AG04450 (cell line): ENCODE measurements at regions not wholly inside any gene's neighbourhood (a gene's known extent, or its start where the extent isn't known, plus 50 kb on each side); places are given as distances from the start of the nearest gene placed in this dataset.

Experiments used
- CTCF ChIA-PET: fragments of 300-600, 350-600 bp; formaldehyde crosslinking; extraction: SDS; loops from one replicate; lab custom pipeline; 2022; ENCODE audit warnings: antibody characterized with exemption, inconsistent platforms; lab: Charles Lee
- POLR2A ChIA-PET: fragments of 350-600 bp; formaldehyde crosslinking; extraction: SDS; loops from one replicate; lab custom pipeline; 2021; ENCODE audit warnings: antibody characterized with exemption, inconsistent platforms; lab: Yijun Ruan, JAX
- DNase-seq: peaks from one replicate; pipeline ENCODE4 v3.0.0-alpha.2; 2011; ENCODE audit warnings: low read depth, low spot score
- H3K27ac ChIP-seq: one replicate; pipeline ENCODE4 v1.5.1; 2012; ENCODE audit warnings: low read depth, low read length, control low read depth
- H3K27me3 ChIP-seq: one replicate; pipeline ENCODE4 v1.6.0; 2012; ENCODE audit warnings: low read length; ENCODE audit not compliant: control insufficient read depth, insufficient read depth
- H3K4me3 ChIP-seq: 2 replicates; pipeline ENCODE4 v1.5.1; 2011; ENCODE audit warnings: mild to moderate bottlenecking, low read depth, low read length, control low read depth
- H3K9me3 ChIP-seq: 2 replicates; pipeline ENCODE4 v1.5.1; 2012; ENCODE audit warnings: low read length; ENCODE audit not compliant: control insufficient read depth, insufficient read depth
- TF ChIP-seq, protein P1 (sequence below): IDR thresholded peaks from 2 replicates; pipeline ENCODE4 v1.5.1; 2011; ENCODE audit warnings: low read depth, low read length, control low read depth, inconsistent platforms

DNA sequence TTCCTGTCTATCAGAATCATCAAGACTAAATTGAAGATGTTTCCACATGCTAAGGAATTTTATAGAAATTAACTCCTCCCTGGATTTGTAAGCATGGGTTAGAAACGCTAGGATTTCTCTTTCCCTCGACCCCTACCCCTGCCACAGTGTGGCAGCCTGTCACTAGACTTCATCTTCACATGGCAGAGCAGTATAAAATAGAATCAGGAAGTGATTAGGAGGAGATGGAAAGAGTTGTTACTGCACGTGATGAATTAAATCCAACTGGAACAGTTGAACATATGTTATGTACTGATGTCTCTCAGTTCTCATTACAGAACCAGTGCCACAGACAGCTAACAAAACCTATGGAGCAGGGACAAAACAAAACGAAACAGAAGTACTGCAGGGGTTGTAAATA is 130.0 kb upstream of the BNIP2 start:
- ChIA-PET POLR2A (no interaction called here), CTCF (no interaction called here)
- DNase-seq: no peak
- no peak overlapping the region for H3K27ac ChIP-seq
- H3K4me3 ChIP-seq: no peak overlapping the region
- TF ChIP-seq, protein P1, sequence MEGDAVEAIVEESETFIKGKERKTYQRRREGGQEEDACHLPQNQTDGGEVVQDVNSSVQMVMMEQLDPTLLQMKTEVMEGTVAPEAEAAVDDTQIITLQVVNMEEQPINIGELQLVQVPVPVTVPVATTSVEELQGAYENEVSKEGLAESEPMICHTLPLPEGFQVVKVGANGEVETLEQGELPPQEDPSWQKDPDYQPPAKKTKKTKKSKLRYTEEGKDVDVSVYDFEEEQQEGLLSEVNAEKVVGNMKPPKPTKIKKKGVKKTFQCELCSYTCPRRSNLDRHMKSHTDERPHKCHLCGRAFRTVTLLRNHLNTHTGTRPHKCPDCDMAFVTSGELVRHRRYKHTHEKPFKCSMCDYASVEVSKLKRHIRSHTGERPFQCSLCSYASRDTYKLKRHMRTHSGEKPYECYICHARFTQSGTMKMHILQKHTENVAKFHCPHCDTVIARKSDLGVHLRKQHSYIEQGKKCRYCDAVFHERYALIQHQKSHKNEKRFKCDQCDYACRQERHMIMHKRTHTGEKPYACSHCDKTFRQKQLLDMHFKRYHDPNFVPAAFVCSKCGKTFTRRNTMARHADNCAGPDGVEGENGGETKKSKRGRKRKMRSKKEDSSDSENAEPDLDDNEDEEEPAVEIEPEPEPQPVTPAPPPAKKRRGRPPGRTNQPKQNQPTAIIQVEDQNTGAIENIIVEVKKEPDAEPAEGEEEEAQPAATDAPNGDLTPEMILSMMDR: no peak
- H3K27me3 ChIP-seq: no peaks in the 10 kb centered on the region
- H3K9me3 ChIP-seq: no peaks in the 10 kb centered on the region

DNA sequence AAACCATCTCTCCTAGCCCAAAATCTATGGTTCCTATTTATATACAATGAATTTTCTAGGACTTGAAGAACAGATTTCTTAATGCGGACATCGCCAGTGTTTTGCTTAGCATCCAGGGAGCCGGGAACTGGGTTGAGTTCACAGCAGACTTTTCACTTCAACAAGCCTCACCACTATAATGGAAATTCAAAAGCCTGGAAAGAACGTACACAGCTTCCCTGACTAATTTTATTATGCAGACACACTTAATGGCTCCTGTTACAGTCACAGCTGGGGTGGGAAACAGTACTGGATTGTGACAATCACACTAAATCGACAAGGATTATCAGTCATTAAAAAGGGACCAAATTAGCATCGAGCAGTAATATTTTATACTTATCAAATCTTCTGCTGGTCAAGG is 129.2 kb upstream of the BNIP2 start:
- no peaks in the 10 kb centered on the region for H3K9me3 ChIP-seq
- no peak for DNase-seq
- TF ChIP-seq, protein P1: no peak
- no peaks in the 10 kb centered on the region for H3K27me3 ChIP-seq
- ChIA-PET CTCF (no interaction called here), POLR2A (no interaction called here)
- H3K4me3 ChIP-seq: no peak overlapping the region
- H3K27ac ChIP-seq: no peak overlapping the region

DNA sequence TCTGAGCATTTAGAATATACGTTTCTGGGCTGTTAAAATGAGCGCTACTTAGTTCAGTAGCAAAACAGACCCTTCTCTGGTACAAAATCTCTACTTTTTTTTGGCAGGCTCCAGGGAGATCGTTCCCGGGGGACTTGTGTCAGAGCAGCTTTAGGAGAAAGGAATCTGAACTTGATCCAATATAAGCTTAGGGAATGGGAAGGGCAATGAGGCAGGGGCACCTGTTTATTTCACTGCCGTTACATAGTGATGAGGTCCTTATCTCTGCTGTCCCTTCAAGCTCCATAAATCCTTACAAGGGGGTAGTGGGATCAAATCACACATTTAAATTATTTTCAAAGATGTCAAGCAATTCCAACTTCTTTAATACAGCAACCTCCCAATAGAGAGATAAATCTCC is 128.7 kb upstream of the BNIP2 start:
- H3K9me3 ChIP-seq: no peaks in the 10 kb centered on the region
- no peak overlapping the region for H3K4me3 ChIP-seq
- no peak for DNase-seq
- ChIA-PET CTCF (no interaction called here), POLR2A (no interaction called here)
- TF ChIP-seq, protein P1: no peak
- H3K27ac ChIP-seq: no peak overlapping the region
- H3K27me3 ChIP-seq: no peaks in the 10 kb centered on the region

DNA sequence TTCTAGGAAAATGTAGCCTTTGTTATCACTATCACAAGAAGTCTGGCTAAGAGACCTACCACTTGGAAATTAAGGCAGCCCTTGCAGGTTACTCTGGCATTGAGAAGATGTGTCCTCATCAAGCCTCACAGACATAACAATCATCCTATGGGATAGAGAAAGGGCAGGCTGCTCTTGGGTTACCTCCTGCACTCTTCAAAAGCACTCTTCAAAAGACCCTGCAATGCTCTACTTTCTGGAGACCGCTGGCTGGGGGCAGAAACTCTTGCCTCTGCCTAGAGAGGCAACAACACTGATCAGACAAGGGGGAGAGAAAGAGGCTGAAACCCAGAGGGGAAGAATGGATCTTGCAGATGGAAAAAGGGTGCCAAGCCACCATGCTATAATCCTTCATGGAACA is 127.9 kb upstream of the BNIP2 start:
- Histone ChIP-seq H3K4me3 (no peak overlapping the region), H3K27ac (no peak overlapping the region), H3K9me3 (no peaks in the 10 kb centered on the region), H3K27me3 (no peaks in the 10 kb centered on the region)
- TF ChIP-seq, protein P1: no peak
- ChIA-PET CTCF (no interaction called here), POLR2A (no interaction called here)
- DNase-seq: no peak

DNA sequence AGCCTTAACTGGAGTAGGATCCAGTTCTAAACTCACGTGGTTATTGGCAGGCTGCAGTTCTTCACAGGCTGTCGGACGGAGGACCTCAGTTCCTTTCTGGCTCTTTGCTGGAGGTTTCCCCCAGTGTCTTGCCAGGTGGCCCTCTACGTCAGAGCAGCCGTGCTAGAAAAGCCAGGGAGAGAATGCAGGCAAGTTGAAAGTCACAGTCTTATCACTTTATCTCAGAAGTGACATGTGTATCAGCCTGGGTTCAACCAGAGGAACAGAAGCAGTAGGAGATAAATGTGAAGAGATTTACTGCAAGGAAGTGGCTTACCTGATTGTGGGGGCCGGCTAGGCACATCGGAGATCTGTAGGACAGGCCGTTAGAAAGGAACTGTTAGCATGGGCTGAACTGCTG is 125.3 kb upstream of the BNIP2 start:
- Histone ChIP-seq H3K9me3 (no peaks in the 10 kb centered on the region), H3K27me3 (no peaks in the 10 kb centered on the region), H3K27ac (no peak overlapping the region), H3K4me3 (no peak overlapping the region)
- ChIA-PET POLR2A (no interaction called here), CTCF (no interaction called here)
- TF ChIP-seq, protein P1: no peak
- DNase-seq: no peak
